DOHH2 (cell line): ENCODE measurements at regions not wholly inside any gene's neighbourhood (a gene's known extent, or its start where the extent isn't known, plus 50 kb on each side); places are given as distances from the start of the nearest gene placed in this dataset.

Source experiments
- H3F3A ChIP-seq: fragments of 200-600 bp; sonication (generic), shearing (Covaris generic); 2 replicates; pipeline ENCODE4 v1.6.0; 2016; ENCODE audit warnings: antibody characterized with exemption, mild to moderate bottlenecking; ENCODE audit not compliant: control insufficient read depth, insufficient read depth
- H3K27ac ChIP-seq: fragments of 200-600 bp; sonication (generic); 2 replicates; pipeline ENCODE4 v1.5.1; 2014; ENCODE audit warnings: low read depth, mild to moderate bottlenecking, low read length, moderate library complexity
- H3K27me3 ChIP-seq: fragments of 200-600 bp; sonication (generic); 2 replicates; pipeline ENCODE4 v1.6.1; 2014; ENCODE audit warnings: mild to moderate bottlenecking, low read length, mixed read lengths; ENCODE audit not compliant: control insufficient read depth
- H3K36me3 ChIP-seq: fragments of 200-600 bp; sonication (generic); 2 replicates; pipeline ENCODE4 v1.6.1; 2014; ENCODE audit warnings: mild to moderate bottlenecking, low read length, moderate library complexity, mixed read lengths; ENCODE audit not compliant: control insufficient read depth
- H3K4me1 ChIP-seq: fragments of 200-600 bp; sonication (generic); 2 replicates; pipeline ENCODE4 v1.6.1; 2014; ENCODE audit warnings: mild to moderate bottlenecking, low read length, mixed read lengths; ENCODE audit not compliant: control insufficient read depth
- H3K4me2 ChIP-seq: fragments of 200-600 bp; sonication (generic); 2 replicates; pipeline ENCODE4 v1.6.0; 2014; ENCODE audit warnings: mild to moderate bottlenecking, low read length, moderate library complexity
- H3K4me3 ChIP-seq: fragments of 200-600 bp; sonication (generic); 2 replicates; pipeline ENCODE4 v1.5.1; 2014; ENCODE audit warnings: mild to moderate bottlenecking, low read length, mixed read lengths
- H3K79me2 ChIP-seq: fragments of 200-600 bp; sonication (generic); 2 replicates; pipeline ENCODE4 v1.6.1; 2014; ENCODE audit warnings: mild to moderate bottlenecking, low read length, mixed read lengths; ENCODE audit not compliant: control insufficient read depth
- H3K9me2 ChIP-seq: fragments of 200-600 bp; sonication (generic); replicated peaks from 2 replicates; pipeline ENCODE4 v1.6.1; 2014; ENCODE audit warnings: mild to moderate bottlenecking, low read length, mixed read lengths; ENCODE audit not compliant: control insufficient read depth
- H3K9me3 ChIP-seq: fragments of 200-600 bp; sonication (generic); 2 replicates; pipeline ENCODE4 v1.6.1; 2014; ENCODE audit warnings: antibody characterized with exemption, low read length, mixed read lengths; ENCODE audit not compliant: control insufficient read depth, insufficient read depth
- H4K20me1 ChIP-seq: fragments of 200-600 bp; sonication (generic); 2 replicates; pipeline ENCODE4 v1.6.0; 2014; ENCODE audit warnings: low read depth, mild to moderate bottlenecking, antibody characterized with exemption, low read length, moderate library complexity; ENCODE audit not compliant: control insufficient read depth, insufficient read depth
- CTCF ChIP-seq: fragments of 200-600 bp; sonication (generic); IDR thresholded peaks from one replicate; pipeline ENCODE4 v1.5.1; 2014; ENCODE audit warnings: antibody characterized with exemption, mild to moderate bottlenecking, low read depth, low read length; ENCODE audit not compliant: poor library complexity, severe bottlenecking
- EZH2phosphoT487 ChIP-seq: fragments of 200-600 bp; sonication (generic); IDR thresholded peaks from 2 replicates; pipeline ENCODE4 v1.6.1; 2017; ENCODE audit warnings: borderline replicate concordance, mild to moderate bottlenecking, antibody characterized with exemption, low read length, moderate library complexity, mixed read lengths

GRCh38 chr1:104082221-104082620 is 332.5 kb downstream of the AMY1C start:
- Histone ChIP-seq H3K4me2 (no peak overlapping the region), H4K20me1 (no peaks in the 10 kb centered on the region), H3K27ac (no peak overlapping the region), H3K27me3 (no peaks in the 10 kb centered on the region), H3K9me2 (no peaks in the 10 kb centered on the region), H3K9me3 (no peaks in the 10 kb centered on the region), H3K4me3 (no peak overlapping the region), H3K4me1 (no peaks in the 10 kb centered on the region), H3F3A (no peaks in the 10 kb centered on the region), H3K79me2 (no peaks in the 10 kb centered on the region), H3K36me3 (no peaks in the 10 kb centered on the region)
- TF ChIP-seq EZH2phosphoT487 = no peak
- no peak for TF ChIP-seq CTCF

DNA sequence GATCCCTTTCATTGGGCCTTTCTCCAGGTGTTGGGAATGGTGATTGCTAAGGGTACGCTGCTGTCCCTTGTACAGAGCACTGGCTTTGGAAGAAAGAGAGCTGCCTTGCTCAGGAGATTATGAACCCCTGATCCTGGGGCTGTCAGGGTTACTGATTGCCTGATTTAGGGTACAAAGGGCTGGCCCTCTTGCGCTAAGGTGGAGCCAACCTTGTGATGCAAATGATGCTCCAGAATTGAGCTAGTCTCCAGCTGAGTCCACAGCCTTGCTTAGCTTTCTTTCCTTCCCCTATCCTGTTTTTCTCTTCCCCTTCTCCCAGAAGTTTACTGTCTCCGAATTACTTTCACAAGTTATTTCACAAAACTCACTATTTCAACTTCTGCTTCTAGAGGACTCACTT is 334.7 kb downstream of the AMY1C start:
- Histone ChIP-seq H3K9me2 (no peaks in the 10 kb centered on the region), H3K36me3 (no peaks in the 10 kb centered on the region), H3F3A (no peaks in the 10 kb centered on the region), H3K4me3 (no peak overlapping the region), H3K4me2 (no peak overlapping the region), H3K79me2 (no peaks in the 10 kb centered on the region), H3K4me1 (no peaks in the 10 kb centered on the region), H3K27me3 (no peaks in the 10 kb centered on the region), H4K20me1 (no peaks in the 10 kb centered on the region), H3K27ac (no peak overlapping the region), H3K9me3 (no peaks in the 10 kb centered on the region)
- no peak for TF ChIP-seq EZH2phosphoT487
- TF ChIP-seq CTCF = no peak

- Histone ChIP-seq H3K36me3 (no peaks in the 10 kb centered on the region), H3K27me3 (no peaks in the 10 kb centered on the region), H3K4me3 (no peak overlapping the region), H3K4me1 (no peaks in the 10 kb centered on the region), H4K20me1 (no peaks in the 10 kb centered on the region), H3K79me2 (no peaks in the 10 kb centered on the region), H3F3A (no peaks in the 10 kb centered on the region), H3K9me3 (no peaks in the 10 kb centered on the region), H3K27ac (no peak overlapping the region), H3K9me2 (no peaks in the 10 kb centered on the region), H3K4me2 (no peak overlapping the region)
- TF ChIP-seq CTCF (no peak), EZH2phosphoT487 (no peak)
Measured at GRCh38 chr1:104092698-104093097, 343.0 kb downstream of the AMY1C start.

GRCh38 chr1:104098837-104099236 is 349.1 kb downstream of the AMY1C start:
- no peak for TF ChIP-seq CTCF
- TF ChIP-seq EZH2phosphoT487 = no peak
- Histone ChIP-seq H3K9me3 (no peaks in the 10 kb centered on the region), H3K79me2 (no peaks in the 10 kb centered on the region), H3K27me3 (no peaks in the 10 kb centered on the region), H3K9me2 (no peaks in the 10 kb centered on the region), H3F3A (no peaks in the 10 kb centered on the region), H3K4me2 (no peak overlapping the region), H3K4me3 (no peak overlapping the region), H4K20me1 (no peaks in the 10 kb centered on the region), H3K4me1 (no peaks in the 10 kb centered on the region), H3K36me3 (no peaks in the 10 kb centered on the region), H3K27ac (no peak overlapping the region)
